Stimulated activated CD4-positive, alpha-beta T cell treated with anti-CD3 and anti-CD28 coated beads, Interleukin-2, amount 100 ng/mL, for 24 hours (primary cell): ENCODE measurements at regions not wholly inside any gene's neighbourhood (a gene's known extent, or its start where the extent isn't known, plus 50 kb on each side); places are given as distances from the start of the nearest gene placed in this dataset.

Experiments used
- DNase-seq, 2 donors: peaks; one replicate each; pipeline ENCODE4 v3.0.0-alpha.2; 2020

DNA sequence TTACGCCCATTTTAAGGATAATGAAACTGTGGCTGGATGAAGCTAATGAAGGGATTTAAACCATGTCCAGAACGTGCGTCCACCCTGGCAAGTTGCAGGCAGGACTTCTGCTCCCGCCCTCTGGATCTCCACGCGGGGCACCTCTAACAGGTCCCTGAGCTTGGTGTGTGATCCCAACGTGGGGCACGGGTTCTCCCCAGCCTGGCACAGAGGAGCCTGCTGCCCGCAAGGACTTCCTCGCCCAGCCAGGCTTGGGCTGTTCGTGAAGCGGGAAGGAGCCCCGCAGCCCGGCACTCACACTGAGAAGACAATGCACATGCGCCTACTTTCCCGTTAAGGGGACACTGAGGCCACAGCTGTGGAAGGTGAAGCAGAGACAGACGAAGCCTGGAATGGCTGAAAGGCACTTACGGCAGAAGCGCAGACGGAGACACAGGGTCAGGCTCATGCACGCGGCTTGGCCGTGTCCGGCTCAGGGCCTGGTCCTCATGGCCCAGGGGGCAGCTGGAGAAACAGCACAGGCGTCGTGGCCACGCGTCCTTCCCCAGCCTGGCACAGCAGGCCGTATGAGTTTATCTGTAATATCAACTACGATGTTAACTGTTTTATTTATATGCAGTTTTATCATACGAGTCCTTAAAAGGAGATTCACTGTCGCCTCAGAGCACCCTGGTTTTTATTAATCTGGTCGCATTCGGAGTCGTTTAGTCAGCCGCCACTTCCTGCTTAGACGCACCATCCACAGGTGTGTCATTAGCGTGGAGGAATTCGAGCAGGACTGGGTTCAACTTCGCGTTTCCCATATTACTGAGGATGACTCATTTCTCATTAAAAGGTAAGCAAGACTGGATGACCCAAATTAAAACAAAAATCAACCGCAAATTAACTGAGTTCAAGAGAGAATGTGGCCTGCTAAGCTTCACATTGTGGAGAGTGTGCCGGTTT lies 835.9 kb downstream of the GALR1 start:
- no peak for DNase-seq

DNA sequence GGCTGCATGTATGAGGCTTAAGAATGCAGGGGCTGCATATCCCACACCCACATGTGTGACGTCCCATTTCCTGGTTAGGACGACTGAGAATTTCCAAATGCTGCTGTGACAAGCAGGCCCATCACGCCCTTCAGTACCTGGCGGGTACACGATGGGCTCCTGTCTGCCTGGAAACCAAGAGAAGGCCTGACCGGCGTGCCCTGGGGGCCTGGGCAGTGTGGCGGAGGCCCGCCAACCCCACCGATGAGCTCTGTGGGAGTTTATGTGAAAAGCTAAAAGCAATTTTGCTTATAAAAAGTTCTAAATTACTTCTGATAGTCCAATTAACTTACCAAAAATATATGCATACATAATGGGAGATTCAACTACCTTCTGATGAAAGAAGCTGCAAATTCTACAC lies 837.3 kb downstream of the GALR1 start:
- no peak for DNase-seq

DNA sequence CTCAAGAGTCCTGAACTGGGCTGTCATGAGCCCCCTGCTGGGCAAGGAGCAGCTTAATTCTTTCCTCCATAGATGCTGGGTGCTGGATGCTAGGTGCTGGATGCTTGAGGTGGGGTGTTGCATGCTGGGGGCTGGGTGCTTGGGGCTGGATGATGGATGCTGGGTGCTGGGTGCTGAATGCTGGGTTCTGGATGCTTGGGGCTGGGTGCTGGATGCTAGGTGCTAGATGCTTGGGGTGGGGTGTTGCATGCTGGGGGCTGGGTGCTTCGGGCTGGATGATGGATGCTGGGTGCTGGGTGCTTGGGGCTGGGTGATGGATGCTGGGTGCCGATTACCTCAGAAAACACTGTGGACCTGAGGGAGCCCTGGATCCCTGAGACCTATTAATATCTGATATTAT lies 837.7 kb downstream of the GALR1 start:
- DNase-seq: no peak

DNA sequence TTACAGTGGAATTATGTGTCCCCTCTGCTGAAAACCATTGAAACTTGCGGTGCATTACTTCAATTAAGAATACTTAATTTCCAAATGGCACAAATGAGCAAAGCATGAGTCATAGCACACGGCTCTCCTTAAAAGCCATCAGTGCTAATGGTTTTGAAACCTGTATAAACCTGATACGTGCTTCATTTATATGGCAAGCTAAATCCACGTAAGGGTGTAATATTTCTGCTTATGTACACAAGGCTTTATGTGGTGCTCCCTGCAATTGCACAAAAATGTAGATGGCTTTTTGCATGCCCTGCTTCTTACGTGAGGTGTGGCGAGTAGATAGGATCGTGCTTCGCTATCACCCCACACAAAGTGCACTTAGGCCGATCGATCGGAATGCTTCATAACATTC lies 840.9 kb downstream of the GALR1 start:
- no peak for DNase-seq

DNA sequence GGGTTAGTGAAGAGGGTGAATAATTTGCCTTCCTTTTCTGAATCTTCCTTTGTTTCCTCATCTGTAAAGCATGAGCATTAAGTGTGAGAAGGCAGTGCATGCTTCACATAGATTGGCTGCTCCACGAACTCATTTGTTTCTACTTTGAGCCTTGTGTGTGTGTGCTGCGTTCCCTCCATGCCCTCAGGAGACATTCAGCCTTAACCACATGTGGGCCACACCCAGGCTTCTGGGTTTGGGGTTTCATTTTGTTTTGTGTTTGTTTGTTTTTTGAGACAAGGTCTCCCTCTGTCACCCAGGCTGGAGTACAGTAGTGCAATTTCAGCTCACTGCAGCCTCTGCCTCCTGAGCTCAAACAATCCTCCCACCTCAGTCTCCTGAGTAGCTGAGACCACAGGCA lies 843.3 kb downstream of the GALR1 start:
- DNase-seq: no peak

DNA sequence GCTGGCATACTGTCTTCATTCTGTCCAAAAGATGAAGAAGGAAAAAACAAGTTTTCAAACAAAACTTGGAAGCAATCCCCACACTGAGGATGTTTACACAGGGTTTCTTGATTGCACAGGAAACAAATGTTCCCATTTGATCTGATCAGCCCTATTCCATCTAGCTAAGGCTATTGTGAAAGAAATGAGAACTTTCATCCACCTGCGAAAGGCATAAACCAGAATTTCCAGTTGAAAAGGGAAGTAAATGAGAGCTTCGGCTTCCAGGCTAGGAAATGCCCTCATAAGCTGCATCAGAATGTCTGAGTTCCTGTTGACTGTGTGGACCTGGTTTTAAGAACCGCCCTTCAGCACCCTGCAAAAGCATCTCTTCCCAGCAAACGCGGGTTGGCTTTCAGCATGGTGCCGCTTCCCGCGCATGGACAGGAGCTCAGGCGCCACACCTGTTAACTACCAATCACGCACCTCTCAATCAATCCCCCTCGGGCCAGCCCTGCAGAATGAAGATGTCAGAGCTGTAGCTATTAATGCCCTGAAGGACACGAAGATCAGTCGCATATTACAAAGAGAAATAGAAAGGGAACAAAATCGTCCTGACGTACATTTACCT lies 850.4 kb downstream of the GALR1 start:
- no peak for DNase-seq

DNA sequence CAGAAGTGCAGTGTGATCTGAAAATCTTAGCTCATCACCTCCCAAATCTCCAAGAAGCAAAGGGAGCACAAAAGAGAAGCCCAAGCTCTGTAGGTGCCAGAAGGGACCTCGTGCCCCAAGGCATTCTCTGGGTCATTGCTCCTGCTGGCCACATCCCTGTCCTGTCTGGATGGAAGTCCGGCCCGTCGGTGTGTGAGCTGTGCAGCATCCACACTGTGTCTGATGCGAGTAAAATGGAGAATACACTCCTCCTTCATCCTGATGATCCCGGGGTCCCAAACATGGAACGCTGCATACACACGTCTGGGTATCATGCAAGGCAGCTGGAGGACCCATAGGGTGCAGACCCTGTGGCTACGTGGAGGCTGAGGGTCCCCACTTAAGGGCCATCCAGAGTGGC lies 851.4 kb downstream of the GALR1 start:
- DNase-seq: no peak

DNA sequence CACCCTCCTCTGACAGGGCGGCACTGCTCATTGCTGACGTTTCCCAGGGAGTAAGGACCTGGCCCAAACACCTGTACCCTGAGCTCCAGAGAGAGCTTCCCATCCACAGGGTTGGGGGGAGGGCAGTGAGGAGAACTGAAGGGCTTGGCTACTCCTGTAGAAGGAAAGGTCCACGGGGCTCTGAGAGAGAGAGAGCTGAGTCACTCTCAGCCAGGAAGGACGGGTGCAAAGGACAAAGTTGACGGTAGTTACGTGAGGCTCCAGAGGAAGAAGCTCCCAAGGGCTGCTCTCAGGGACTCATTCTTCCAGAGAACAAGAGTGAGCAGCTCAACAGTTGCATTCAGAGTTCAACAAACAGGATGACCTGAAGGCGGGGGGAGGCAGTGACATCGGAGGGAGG lies 852.5 kb downstream of the GALR1 start:
- no peak for DNase-seq

DNA sequence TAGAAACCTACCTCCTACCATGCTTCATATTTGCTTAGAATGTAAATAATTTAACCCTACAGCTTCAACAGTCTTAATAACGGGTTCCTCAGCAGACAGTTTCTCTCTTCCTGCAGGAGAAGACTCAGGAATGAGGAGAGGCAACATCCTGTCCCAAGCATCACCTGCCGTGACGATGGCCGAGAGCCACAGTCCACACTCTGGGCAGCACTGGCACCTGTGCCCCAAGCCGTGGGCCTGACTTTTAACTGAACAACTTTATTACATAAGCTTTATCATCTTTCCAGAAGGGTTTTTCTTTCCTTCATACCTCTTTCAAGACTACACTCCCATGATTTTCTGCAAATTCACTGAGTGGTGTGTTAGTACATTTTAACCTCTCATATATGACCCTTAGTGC lies 856.0 kb downstream of the GALR1 start:
- no peak for DNase-seq

DNA sequence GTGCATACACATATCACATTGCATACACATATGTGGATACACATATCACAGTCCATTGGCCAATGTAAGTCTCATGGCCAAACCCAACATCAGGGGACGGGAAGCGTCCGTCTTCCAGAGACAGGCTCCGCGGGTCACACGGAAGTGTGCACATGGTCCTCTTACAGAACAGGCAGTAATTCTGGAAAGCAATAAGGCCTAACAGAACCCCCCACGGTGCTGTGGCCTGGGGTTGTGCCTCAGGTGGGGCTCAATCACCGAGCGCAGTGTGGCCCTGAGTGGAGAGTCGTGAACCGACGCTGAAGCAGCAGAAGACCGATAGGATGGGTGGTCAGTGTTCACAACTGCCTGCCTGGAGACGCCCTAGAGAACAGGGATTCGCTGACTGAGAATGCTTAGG lies 857.3 kb downstream of the GALR1 start:
- no peak for DNase-seq

DNA sequence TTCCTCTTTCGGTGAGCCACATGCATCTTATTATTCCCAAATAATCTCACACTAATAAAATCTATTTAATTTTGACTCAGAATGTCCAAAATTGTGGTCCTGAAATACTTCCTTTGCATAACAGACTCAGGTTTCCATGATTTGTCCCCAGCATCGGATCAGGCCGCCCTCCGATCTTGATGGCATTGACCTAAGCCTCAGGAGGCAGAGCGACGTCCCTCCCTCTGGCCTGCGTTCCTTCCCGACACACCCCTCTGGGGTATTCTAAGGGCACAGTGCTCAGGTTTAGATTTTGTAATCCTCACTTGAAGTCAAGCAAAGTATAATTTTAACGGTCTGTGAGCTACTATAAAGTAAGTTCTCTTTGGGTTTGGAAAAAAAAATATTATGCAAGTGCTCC lies 857.7 kb downstream of the GALR1 start:
- DNase-seq: no peak

DNA sequence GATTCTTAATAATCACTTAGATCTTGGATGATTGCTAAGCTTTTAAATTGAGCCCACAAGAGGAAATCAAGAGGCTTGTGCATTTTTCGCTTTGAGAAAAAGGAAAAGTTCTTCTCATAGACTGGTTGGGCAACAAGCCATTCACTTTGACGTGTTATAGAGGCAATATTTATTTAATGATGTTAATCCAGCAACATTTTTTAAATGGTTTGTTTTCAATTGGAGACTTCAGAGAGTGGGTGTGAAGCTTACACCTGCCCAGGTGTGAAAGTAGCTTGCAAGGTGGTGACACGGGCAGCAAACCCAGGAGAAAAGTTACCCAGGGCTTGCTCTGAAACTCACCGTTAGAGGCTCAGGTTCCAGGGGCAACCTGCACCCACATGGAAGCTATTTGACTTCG lies 858.9 kb downstream of the GALR1 start:
- DNase-seq: no peak

DNA sequence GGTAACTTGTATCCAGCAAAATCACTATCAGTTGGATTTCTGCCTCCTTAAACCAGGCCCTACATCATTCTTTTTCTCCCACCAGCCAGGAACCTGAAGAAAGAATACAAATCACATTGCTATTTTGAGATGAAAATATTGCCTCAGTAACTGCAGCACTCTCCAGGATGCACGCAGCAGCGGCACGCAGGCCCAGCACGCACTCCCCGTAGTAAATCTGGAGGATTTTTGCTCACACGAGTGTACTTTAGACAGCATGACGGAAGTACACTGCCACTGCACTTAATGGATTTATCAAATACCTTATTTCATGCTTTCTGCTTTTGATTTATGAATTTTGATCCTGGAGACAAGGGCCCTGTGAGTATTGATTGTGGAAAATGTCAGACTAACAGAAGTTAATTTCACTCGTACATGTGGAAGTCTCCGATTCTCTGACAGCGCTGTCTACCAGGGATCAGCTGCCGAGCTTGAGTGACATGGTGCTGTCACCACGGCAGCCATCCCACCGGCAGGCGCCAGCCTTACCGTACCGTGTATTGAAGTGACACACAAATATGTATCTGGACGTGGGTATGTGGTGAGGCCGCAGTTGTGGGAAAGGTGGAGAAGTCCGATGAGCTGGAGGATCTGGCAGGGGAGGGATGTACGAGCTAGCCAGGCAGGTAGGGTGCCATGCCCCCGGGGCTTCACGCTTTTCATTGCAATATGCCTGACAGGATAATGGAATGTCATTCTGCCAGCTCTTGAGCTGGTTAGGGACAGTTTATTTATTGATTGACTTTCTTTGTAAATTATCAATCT lies 863.7 kb downstream of the GALR1 start:
- DNase-seq: no peak

DNA sequence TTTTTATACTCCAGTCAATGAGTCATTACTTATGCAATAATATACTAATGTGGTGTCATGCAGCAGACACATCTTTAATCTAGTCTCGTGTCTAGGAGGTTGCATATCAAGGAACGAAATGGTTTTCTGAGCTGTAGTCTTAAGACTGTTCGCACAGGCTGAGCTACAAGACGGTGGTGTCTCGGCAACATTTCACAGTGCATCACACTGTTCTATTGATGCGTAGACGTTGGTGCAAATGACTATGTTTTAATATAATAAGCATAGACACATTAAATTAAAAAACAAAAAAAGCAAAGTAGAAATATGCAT lies 864.2 kb downstream of the GALR1 start:
- no peak for DNase-seq

DNA sequence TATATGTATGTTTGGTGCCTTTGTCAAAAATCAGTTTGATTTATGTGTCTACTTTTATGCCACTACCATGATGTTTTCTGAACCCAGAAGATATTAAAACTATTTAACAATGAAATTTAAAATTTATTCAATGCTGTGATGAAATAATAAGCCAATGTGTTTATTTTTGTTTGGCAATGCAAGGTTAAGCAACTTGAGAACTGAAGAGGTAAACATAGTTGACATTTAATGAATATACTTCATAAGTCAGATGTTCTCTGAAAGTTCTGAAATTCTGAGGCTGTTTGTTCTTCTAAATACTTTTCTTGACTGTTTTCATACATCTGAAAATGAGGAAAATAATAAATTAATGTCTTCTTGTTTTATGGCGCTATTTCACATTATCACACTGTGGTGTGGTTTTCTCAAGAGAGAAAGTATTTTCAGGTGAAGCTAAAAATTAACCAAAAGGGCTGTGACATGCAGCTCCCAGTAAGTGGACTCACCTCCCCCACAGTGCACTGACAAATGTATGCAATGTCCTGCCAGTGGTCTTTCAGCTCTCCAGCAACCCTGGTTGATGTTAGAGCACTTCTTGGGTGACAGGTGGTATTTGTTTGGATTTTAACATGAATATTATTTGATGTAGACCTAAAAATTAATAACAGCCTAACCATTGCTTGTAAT lies 863.6 kb upstream of the SALL3 start:
- DNase-seq: no peak

DNA sequence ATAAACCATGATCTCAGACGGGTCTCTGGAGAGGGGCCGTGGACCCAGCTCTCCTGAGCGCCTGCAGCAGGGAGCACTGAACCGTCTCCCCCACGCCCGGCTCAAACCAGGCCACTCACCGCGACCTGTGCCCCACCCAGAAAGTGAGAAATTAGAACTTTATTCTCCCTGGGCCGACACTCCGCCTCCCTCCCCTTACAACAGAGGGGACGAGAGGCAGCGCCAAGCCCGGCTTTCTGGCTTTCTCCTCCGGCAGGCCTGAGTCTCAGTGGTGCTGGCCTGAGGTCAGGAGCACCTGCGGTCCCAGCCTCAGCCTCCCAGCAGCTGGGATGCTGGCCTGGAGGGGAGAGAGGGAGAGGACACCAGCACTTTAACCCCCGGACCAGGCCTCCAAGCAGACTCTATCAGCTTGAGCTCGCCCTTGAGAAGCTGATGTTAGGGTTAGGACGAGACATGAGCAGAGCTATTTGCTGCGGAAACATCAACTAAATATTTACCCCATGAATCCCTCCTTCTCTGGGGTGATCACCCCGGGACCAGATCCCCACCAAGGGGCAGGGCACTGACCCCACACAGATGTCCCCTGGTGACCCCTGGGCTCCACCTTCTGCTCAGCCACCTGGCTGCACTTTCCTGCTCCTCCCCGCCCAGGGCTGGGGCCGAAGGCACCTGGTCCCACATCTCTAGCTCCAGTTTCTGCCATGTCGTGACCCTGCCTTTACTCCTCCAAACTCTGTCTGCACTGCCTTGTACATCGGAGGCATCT lies 856.3 kb upstream of the SALL3 start:
- no peak for DNase-seq

DNA sequence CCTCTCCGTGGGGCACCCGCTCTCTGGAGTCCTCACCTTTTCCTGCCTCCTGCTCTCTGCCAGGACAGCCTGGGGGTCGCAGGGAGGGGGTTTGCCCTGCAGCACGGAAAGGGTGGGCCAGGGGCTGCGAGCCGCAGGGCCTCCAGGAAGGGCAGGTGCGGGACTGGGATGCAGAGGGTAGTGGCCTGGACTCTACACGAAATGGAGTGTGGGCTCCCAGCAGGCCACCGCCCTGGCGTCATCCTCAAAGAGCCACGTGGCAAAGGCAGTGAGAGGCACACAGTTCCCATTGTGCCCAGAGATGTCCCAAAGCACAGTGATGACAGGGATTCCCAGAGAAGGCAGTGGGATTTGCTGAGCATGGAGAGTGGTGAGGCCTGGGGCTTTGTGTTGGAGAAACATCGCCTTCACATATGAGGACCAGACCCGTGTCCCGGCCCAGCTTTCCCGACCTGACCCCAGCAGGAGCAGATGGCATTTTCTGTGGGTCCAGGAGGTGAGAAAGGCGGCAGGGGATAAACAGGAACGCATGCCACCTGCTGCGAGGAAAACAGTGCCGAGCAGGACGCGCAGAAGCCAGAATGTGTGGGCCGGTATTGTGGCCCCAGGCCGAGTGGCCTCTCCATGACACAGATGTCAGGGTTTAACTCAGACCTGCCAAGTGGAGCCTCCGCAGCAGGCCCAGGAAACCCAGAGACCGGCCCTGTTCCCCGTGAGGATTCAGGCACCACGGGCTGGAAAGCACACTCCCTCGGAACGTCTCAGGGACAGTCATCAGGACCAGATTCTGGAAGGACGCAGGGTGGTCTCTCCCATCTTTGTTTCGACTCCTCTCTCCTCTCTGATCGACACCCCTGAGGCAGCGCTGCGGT lies 855.5 kb upstream of the SALL3 start:
- DNase-seq: no peak

DNA sequence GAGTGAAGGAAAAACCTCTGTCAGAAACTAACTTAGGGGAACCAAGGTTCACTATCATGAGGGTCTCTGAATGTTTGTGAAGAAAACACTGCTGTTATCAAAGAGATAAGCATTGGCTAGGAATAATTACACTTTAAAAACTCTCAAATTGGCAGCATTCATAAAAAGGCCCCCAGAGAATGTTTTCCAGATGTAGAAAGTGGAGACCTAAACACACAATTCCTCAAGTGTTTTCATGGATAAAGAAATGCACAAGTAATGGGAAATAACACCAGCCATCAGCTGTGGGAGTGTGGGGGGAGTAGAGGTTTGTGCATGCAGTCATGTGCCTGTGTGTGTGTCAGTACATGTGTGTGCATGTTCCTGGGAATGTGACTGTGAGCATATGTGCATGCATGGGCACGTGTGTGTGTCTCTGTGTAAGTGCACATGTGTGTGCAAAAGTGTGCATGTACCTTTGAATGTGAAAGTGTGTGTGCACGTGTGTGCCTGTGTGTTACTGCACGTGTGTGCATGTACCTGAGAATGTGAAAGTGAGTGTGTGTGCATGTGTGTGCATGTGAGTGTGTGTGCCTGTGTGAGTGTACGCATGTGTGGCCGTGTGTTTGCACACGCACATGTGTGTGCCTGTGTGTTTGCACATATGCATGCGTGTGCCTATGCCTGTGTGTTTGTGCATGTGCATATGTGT lies 854.3 kb upstream of the SALL3 start:
- no peak for DNase-seq

DNA sequence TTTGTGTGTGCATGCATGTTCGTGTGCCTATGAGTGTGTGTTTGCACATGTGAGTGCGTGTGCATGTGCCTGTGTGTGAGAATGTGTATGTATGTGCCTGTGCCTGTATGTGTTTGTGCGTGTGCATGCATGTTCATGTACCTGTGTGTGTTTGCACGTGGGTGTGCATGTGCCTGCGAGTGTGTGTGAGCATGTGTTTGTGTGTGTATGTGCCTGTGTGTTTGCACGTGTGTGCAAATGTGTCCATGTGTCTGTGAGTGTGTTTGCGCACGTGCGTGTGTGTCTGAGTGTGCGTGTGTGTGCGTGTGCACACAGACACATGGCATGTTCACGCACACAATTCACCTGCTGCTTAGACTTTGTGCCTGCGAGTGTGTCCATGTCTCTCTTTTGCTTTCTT lies 853.5 kb upstream of the SALL3 start:
- no peak for DNase-seq

DNA sequence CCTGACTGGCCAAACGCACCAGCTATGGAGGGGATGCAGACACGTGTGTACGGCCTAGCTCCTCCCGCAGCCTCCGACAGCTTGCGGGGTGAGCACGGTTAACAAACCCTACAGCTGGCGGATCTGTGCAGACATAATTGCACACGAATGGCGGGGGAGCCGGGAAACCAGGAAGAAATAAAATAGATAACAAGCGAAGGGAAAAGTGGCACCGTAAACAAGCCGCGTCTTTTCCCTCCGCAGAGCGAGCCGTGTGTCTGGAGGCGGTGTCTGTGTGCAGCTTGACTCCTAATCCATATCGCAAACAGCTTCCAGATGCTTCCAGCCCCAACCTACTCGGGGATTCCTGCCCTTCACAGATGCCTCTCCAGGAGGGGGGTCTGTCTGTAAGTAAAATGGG lies 853.1 kb upstream of the SALL3 start:
- no peak for DNase-seq

DNA sequence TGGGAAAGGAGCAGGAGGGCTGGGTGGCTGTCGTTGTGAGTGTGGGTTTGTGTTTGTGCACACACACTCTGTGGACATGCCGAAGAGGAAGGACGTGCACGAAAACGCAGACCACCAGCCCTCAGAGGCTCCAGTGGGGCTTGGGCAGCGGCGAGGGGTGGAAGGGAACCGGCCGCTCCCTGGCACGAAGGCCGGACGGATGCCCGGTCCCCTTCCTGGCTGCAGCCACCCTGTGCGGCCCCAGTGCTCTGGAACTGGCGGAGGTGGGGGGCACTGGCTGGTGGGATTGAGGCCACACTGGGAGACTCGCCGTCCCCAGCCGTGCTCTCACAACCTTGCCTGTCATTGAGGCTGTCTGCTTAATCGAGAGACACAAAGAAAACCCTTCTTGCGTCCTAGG lies 852.6 kb upstream of the SALL3 start:
- no peak for DNase-seq
